ENCODE measurements at regions not wholly inside any gene's neighbourhood (a gene's known extent, or its start where the extent isn't known, plus 50 kb on each side); places are given as distances from the start of the nearest gene placed in this dataset.
"Not testable (repeated sequence)": the region's sequence is repeated elsewhere in the genome, so short reads cannot be mapped to it uniquely, and the experiment has no call there.

- no peak for DNase-seq (ENCODE audit: low read depth in 2 of 2, low spot score in 1 of 2)
Observed at GRCh38 chr3:197431346-197431910, 124.3 kb downstream of the BDH1 start.

GRCh38 chr3:197430934-197431333, 124.8 kb downstream of the BDH1 start:
- DNase-seq (ENCODE audit: low read depth in 2 of 2, low spot score in 1 of 2), result no peak

GRCh38 chr3:197430502-197430901, 125.3 kb downstream of the BDH1 start:
- no peak for DNase-seq (ENCODE audit: low read depth in 2 of 2, low spot score in 1 of 2)

GRCh38 chr3:197428952-197429351, 126.8 kb downstream of the BDH1 start:
- no peak for DNase-seq (ENCODE audit: low read depth in 2 of 2, low spot score in 1 of 2)

- DNase-seq (ENCODE audit: low read depth in 2 of 2, low spot score in 1 of 2), result peak in 1 of 2 donors; percentile 6
Observed at GRCh38 chr3:197428117-197428801, 127.5 kb downstream of the BDH1 start.

GRCh38 chr3:197427021-197427420, 128.6 kb upstream of the DLG1 start:
- DNase-seq (ENCODE audit: low read depth in 2 of 2, low spot score in 1 of 2), result no peak

GRCh38 chr3:197426121-197426566, 127.7 kb upstream of the DLG1 start:
- no peak for DNase-seq (ENCODE audit: low read depth in 2 of 2, low spot score in 1 of 2)

- DNase-seq (ENCODE audit: low read depth in 2 of 2, low spot score in 1 of 2), result no peak
Observed at GRCh38 chr3:197425485-197426120, 127.2 kb upstream of the DLG1 start.

GRCh38 chr3:197424674-197425484, 126.5 kb upstream of the DLG1 start:
- DNase-seq (ENCODE audit: low read depth in 2 of 2, low spot score in 1 of 2), result no peak

GRCh38 chr3:197424266-197424665, 125.9 kb upstream of the DLG1 start:
- DNase-seq (ENCODE audit: low read depth in 2 of 2, low spot score in 1 of 2), result no peak

- DNase-seq (ENCODE audit: low read depth in 2 of 2, low spot score in 1 of 2), result no peak
Observed at GRCh38 chr3:197423376-197423775, 125.0 kb upstream of the DLG1 start.

GRCh38 chr3:197422506-197422905, 124.1 kb upstream of the DLG1 start:
- DNase-seq (ENCODE audit: low read depth in 2 of 2, low spot score in 1 of 2), result no peak

GRCh38 chr3:197421021-197421420, 122.6 kb upstream of the DLG1 start:
- DNase-seq (ENCODE audit: low read depth in 2 of 2, low spot score in 1 of 2), result no peak

- no peak for DNase-seq (ENCODE audit: low read depth in 2 of 2, low spot score in 1 of 2)
Observed at GRCh38 chr3:197420566-197420965, 122.2 kb upstream of the DLG1 start.

- no peak for DNase-seq (ENCODE audit: low read depth in 2 of 2, low spot score in 1 of 2)
Observed at GRCh38 chr3:197420115-197420514, 121.7 kb upstream of the DLG1 start.

GRCh38 chr3:197419696-197420095, 121.3 kb upstream of the DLG1 start:
- no peak for DNase-seq (ENCODE audit: low read depth in 2 of 2, low spot score in 1 of 2)

GRCh38 chr3:197417911-197418618, 119.7 kb upstream of the DLG1 start:
- DNase-seq (ENCODE audit: low read depth in 2 of 2, low spot score in 1 of 2), result no peak

- no peak for DNase-seq (ENCODE audit: low read depth in 2 of 2, low spot score in 1 of 2)
Observed at GRCh38 chr3:197417441-197417840, 119.0 kb upstream of the DLG1 start.

- DNase-seq (ENCODE audit: low read depth in 2 of 2, low spot score in 1 of 2), result not testable (repeated sequence)
Observed at GRCh38 chr3:197411899-197412298, 113.5 kb upstream of the DLG1 start.

GRCh38 chr3:197410170-197410569, 111.8 kb upstream of the DLG1 start:
- not testable (repeated sequence) for DNase-seq (ENCODE audit: low read depth in 2 of 2, low spot score in 1 of 2)

All from stimulated activated CD8-positive, alpha-beta memory T cell treated with anti-CD3 and anti-CD28 coated beads, Interleukin-4, amount 100 ng/mL, for 1 hour (primary cell).